ENCODE measurements at regions not wholly inside any gene's neighbourhood (a gene's known extent, or its start where the extent isn't known, plus 50 kb on each side); places are given as distances from the start of the nearest gene placed in this dataset.

GRCh38 chr10:125448596-125448995 is 234.4 kb downstream of the TEX36 start:
- H3K27ac ChIP-seq: no peak overlapping the region
- peak in 1 of 4 donors; percentile 17 for ATAC-seq
- H3K4me3 ChIP-seq: no peak overlapping the region
- no peaks in the 10 kb centered on the region for H3K9me3 ChIP-seq
- TF ChIP-seq POLR2A (IDR thresholded peaks at IDR 0.05) (no peak), CTCF (IDR thresholded peaks at IDR 0.05) (peak in 2 of 4 donors; percentile 12 to 30)
- H3K4me1 ChIP-seq: no peaks in the 10 kb centered on the region
- no peaks in the 10 kb centered on the region for H3K27me3 ChIP-seq
- no peaks in the 10 kb centered on the region for H3K36me3 ChIP-seq
- intact Hi-C loops (cut with DNase I): no loop called here
- WGBS (ENCODE audit: insufficient coverage, low coverage, low lambda C conversion rate, missing lambda C conversion rate): 15% methylated on average over 5 of the region's 5 CpGs
- no peak for DNase-seq

- 59% methylated on average over 7 of the region's 9 CpGs for WGBS (ENCODE audit: insufficient coverage, low coverage, low lambda C conversion rate, missing lambda C conversion rate)
- intact Hi-C loops (cut with DNase I): no loop called here
- no peak for ATAC-seq
- Histone ChIP-seq H3K9me3 (no peaks in the 10 kb centered on the region), H3K4me3 (no peak overlapping the region), H3K4me1 (no peaks in the 10 kb centered on the region), H3K27me3 (no peaks in the 10 kb centered on the region), H3K27ac (no peak overlapping the region), H3K36me3 (no peaks in the 10 kb centered on the region)
- no peak for DNase-seq
- no peak for TF ChIP-seq CTCF (IDR thresholded peaks at IDR 0.05)
- TF ChIP-seq POLR2A (IDR thresholded peaks at IDR 0.05): no peak
Measured at GRCh38 chr10:125444790-125445189, 238.2 kb downstream of the TEX36 start.

GRCh38 chr10:125442856-125443540 is 240.0 kb downstream of the TEX36 start:
- Histone ChIP-seq H3K9me3 (no peaks in the 10 kb centered on the region), H3K27ac (no peak overlapping the region), H3K27me3 (no peaks in the 10 kb centered on the region), H3K4me1 (no peaks in the 10 kb centered on the region), H3K36me3 (no peaks in the 10 kb centered on the region), H3K4me3 (no peak overlapping the region)
- 62% methylated on average over 8 of the region's 13 CpGs for WGBS (ENCODE audit: insufficient coverage, low coverage, low lambda C conversion rate, missing lambda C conversion rate)
- ATAC-seq: no peak
- TF ChIP-seq POLR2A (IDR thresholded peaks at IDR 0.05): no peak
- TF ChIP-seq CTCF (IDR thresholded peaks at IDR 0.05): no peak
- DNase-seq: no peak
- intact Hi-C loops (cut with DNase I): no loop called here

GRCh38 chr10:125441151-125441550 is 241.8 kb downstream of the TEX36 start:
- H3K9me3 ChIP-seq: no peaks in the 10 kb centered on the region
- no peaks in the 10 kb centered on the region for H3K4me1 ChIP-seq
- H3K27ac ChIP-seq: no peak overlapping the region
- no peak overlapping the region for H3K4me3 ChIP-seq
- intact Hi-C loops (cut with DNase I): no loop called here
- no peaks in the 10 kb centered on the region for H3K27me3 ChIP-seq
- no peak for ATAC-seq
- WGBS (ENCODE audit: insufficient coverage, low coverage, low lambda C conversion rate, missing lambda C conversion rate): 43% methylated on average over 2 of the region's 4 CpGs
- TF ChIP-seq POLR2A (IDR thresholded peaks at IDR 0.05) (no peak), CTCF (IDR thresholded peaks at IDR 0.05) (no peak)
- no peak for DNase-seq
- H3K36me3 ChIP-seq: no peaks in the 10 kb centered on the region

Measured in right lobe of liver (tissue), 6 donors.